Fibroblast of skin of scalp (primary cell): ENCODE measurements at regions not wholly inside any gene's neighbourhood (a gene's known extent, or its start where the extent isn't known, plus 50 kb on each side); places are given as distances from the start of the nearest gene placed in this dataset.
"Not testable (repeated sequence)": the region's sequence is repeated elsewhere in the genome, so short reads cannot be mapped to it uniquely, and the experiment has no call there.

Experiments used
- DNase-seq: peaks from one replicate; pipeline ENCODE4 v3.0.0-alpha.2; 2013

DNA sequence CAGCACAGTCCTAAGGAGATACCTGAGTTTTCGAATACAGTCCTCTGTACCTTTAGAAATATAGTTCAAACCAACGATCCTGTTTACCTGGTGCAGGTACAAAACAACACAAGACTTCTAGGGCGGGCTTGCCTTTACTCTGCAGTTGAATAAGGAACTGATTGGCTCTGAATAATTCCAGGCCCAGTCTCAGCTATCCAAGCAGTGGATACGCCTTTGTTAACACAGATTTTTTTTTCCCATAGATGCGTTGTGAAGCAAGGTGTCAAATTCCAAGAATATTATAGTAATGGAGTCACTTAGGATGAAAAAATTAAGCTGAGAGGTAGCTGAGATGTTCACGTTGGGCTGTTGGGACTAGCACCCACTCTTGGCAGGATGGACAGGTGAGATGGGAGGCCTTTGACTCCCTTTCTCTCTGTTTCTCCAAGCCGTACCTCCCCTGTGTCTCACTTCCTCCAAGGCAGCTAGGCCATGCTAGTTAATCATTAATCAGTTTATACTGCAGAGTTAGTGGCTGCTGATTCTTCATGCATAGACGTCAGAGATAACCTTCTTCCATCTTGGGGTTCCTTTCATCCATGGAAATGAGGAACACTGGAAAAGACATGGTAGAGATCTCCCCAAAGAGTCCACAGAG is 380.8 kb upstream of the ACVR2A start:
- DNase-seq = no peak

- peak; percentile 56 for DNase-seq
Measured at GRCh38 chr2:147460155-147460554, 384.7 kb upstream of the ACVR2A start.

DNA sequence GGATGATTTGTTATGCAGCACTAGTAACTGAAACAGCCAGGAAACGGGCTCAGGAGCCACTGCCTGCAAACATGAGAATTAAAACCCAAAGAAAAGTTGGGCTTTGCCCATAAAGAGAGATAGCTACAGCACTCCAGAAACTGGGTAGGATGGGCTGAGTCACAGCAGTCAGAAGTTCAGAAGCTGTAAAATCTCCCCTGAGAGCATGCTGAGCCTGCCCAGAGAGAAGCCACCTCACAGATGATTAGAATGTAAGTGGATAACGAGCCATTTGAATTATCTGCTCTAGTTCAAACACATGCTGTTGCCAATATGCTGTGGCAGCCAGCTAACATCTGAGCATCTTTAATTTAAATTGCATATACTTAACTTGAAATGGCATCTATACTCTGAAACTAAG is 388.1 kb upstream of the ACVR2A start:
- peak; percentile 9 for DNase-seq

DNA sequence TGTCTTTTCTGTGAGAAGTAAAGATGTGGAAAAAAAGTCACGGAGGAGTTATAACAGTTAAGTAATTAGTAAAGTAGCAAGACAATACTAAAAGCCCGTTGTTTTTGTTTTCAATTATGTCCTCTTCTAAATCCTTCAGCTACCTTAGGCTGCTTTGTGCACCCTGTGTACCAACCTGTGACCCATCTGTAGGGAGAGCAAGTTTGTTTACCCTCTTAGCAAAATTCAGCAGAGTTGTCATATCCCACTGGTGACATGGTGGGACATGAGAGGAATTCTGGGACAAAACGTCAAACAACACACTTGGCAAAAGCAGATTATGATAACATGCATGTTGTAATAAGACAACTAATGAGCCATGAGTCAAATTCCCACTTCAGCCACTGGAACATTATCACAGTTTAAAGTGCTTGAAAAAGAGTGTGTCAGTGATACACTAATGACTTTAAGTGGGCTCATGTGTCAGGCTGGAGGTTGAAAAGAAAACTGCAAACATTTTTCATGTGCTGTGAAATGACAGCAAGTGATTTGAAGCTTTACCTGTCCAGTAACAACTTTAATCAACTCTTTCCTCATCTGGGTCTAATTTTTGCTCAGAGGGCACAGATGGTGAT is 392.8 kb upstream of the ACVR2A start:
- no peak for DNase-seq

- DNase-seq = no peak
Measured at GRCh38 chr2:147450661-147451510, 393.9 kb upstream of the ACVR2A start.

- DNase-seq = no peak
Measured at GRCh38 chr2:147449323-147449991, 395.4 kb upstream of the ACVR2A start.

GRCh38 chr2:147442816-147443215 is 402.0 kb upstream of the ACVR2A start:
- no peak for DNase-seq

DNA sequence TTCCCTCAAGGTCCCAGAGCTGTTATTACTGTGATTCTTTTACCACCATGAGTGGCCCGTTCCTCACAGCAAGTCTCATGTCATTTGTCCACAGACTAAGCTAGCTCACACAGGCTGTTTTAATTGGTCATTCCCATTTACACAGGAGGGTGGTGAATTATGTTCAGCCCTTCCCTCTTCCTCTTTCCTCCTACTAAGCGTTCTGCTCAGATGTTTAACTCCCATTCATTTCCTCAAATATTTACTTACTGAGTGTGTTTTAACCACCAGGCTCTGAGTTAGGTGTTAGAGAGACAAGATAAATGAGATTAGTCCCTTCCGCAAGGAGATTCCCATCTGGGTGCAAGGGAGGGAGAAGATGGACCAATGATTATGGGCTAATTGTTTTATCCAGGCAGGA is 403.6 kb upstream of the ACVR2A start:
- no peak for DNase-seq

- no peak for DNase-seq
Measured at GRCh38 chr2:147440734-147441133, 404.1 kb upstream of the ACVR2A start.

DNA sequence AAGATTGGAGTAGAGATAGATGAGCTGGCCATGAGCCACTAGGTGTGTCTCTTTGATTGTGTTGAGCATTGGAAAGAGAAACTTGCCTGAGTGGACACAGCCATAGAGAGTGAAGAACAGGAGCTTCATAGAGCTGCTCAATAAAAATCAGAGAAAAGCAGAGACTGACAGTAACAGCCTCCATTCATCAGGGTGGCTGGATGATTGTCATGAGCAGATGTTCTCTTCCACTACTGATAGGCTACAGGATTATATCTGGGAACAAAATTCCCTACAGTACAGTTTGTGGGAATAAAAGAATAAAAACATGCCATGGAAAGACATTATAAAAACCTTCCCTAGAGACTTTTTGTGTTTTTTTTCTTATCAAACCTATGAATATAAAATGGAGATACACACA is 404.8 kb upstream of the ACVR2A start:
- DNase-seq = no peak

- DNase-seq = no peak
Measured at GRCh38 chr2:147438882-147439281, 405.9 kb upstream of the ACVR2A start.

DNA sequence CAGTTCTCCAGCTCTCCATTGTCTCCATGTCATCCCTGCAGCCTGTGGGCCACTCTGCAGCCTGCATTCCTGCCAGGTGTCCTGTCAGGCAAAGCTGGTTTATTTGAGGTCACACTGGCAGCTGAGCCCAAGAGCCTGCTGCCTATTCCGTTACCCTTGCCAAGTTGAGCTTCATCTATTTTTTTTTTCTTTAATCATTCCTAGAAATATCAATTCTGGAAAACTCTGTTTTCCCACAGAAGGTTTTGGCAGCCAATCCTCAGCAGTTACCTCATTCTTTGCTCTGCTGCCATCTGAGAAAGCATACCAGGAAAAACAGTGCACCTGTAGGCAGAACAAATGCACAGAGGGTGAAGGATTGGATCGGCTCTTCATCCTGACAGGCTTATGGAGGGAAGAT is 411.0 kb upstream of the ACVR2A start:
- DNase-seq = no peak

DNA sequence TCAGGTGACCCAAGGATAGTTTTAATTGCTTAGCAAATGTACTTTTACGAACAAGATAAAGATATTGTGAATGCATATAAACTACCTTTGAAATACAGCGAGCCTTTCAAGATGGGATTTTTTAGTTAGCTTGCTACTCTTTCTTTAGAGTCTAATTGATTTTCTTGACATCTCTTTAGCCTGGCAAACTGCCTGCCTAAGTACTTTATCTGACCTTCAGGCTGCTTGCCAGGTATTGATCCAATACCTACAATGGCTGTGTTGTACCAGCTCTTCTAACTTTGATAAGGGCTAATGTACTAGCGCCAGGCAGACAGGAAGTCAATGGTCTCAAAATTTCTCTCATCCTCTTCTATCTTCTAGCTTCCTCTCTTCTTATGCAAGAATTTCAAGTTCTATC is 414.4 kb upstream of the ACVR2A start:
- no peak for DNase-seq

DNA sequence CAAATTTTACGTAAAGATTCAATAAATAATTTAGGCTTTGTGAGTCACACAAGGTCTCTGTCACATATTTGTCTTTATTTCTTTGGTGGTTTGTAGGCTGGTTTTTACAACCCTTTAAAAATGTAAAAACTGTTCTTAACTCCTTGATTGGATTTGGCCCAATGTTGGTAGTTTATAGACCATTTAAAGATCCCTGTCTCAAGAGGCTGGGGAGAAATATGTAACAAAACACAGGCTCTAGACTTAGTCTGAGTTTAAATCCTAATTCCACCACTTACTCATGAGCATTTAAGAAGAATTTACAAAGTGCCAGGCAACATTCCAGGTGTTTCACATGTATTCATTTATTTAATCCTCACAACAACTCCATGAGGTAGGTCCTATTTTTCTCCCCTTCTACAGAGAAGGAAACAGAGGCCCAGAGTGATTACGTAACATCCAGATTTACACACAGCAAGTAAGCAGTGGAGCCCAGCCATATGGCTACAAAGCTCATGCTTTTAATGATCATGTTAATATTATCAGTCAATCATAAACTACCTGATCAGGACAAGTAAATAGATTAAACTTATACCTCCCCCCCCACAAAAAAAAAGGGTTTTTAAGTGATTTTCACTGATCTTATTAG is 416.6 kb upstream of the ACVR2A start:
- DNase-seq = no peak

GRCh38 chr2:147425437-147426029 is 419.3 kb upstream of the ACVR2A start:
- no peak for DNase-seq

- DNase-seq = no peak
Measured at GRCh38 chr2:147424766-147425165, 420.1 kb upstream of the ACVR2A start.

GRCh38 chr2:147420947-147421675 is 423.7 kb upstream of the ACVR2A start:
- no peak for DNase-seq

DNA sequence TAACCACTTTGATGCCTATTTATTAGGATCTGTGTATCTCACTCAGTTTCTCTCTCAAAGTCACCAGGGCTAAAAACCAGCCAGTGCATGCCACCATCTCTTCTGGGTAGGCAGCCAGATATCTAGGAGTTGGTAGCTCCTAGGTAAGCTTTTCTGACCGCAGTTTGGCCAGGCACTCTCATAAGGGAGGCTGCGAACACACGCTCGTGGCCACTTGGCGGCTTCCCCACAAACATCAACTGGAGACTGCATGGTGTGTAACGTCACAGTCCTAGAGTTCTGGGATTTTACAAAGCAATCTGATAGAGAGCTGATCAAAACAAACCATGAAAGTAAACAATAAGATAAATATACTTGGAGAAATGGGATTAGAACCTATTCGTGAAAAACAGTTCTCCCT is 424.3 kb upstream of the ACVR2A start:
- DNase-seq = no peak

DNA sequence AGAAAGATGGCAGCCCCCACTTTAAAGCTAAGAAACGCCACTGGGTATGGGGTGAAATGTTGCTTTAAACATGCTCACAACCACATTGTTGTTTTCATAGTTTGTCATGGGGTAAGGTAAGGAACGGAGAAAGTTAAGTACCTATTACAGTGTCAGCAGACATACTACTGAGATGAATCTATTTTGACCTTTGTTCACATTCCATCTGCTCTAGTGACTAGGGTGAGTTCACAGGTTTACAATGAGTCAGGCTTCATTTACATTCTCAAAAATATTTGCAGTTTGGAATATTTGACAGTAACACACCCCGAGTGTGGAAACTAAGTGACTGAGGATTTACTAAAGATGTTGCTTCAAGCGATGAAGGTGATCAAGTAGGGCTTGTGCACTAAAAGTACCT is 428.7 kb upstream of the ACVR2A start:
- DNase-seq = no peak

DNA sequence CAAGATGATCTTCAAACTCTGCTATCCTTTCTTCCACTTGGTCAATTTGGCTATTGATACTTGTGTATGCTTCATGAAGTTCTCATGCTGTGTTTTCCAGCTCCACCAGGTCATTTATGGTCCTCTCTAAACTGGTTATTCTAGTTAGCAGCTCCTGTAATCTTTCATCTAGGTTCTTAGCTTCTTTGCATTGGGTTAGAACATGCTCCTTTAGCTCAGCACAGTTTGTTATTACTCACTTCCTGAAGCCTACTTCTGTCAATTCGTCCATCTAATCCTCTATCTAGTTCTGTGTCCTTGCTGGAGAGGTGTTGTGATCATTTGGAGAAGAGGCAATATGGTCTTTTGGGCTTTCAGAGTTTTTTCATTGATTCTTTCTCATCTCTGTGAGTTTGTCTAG is 430.2 kb upstream of the ACVR2A start:
- not testable (repeated sequence) for DNase-seq

DNA sequence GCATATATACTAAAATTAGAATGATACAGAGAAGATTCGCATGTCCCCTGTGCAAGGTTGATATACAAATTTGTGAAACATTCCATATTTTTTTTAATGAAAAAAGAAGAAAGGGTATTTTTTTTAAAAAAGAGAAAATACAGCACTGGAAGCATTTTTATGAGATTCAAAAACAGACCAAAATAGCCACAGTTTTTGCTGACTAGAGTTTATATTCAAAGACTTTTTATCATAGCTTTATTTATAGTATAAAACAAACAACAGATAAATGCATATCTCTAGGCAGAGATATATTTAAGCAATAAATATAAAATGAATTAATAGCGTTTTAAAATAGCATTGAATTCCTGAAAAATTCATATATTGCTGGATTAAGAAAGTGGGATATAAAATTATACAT is 436.5 kb upstream of the ACVR2A start:
- DNase-seq = no peak

DNA sequence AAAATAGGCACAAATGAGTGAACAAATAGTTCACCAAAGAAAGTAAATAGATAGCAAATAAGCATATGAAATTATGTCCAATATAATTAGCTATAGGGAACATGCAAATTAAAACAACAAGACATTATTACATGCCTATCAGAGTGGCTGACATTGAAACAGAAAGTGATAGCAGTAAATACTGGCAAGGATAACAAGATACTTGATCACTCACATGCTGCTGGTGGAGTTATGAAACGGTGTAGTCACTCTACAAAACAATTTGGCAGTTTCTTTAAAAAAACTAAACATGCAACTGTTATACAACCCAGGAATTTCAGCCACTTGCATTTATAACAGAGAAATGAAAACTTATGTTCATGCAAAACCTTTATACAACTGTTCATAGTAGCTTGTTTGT is 439.2 kb upstream of the ACVR2A start:
- DNase-seq = no peak
